Epithelial cell of esophagus (primary cell): ENCODE measurements at regions not wholly inside any gene's neighbourhood (a gene's known extent, or its start where the extent isn't known, plus 50 kb on each side); places are given as distances from the start of the nearest gene placed in this dataset.

Experiments
- DNase-seq: peaks from one replicate; pipeline ENCODE4 v3.0.0; 2010; ENCODE audit warnings: low read depth
- H3K4me3 ChIP-seq: 2 replicates; pipeline ENCODE4 v1.5.1; 2011; ENCODE audit warnings: mild to moderate bottlenecking, low read length, control low read depth
- TF ChIP-seq, protein P1 (sequence below): IDR thresholded peaks from 2 replicates; pipeline ENCODE4 v1.5.1; 2011; ENCODE audit warnings: low read depth, mild to moderate bottlenecking, low read length, control low read depth, inconsistent platforms; ENCODE audit not compliant: insufficient read depth; ENCODE audit errors: missing control alignments

- no peak overlapping the region for H3K4me3 ChIP-seq
- DNase-seq, result no peak
- TF ChIP-seq, protein P1, sequence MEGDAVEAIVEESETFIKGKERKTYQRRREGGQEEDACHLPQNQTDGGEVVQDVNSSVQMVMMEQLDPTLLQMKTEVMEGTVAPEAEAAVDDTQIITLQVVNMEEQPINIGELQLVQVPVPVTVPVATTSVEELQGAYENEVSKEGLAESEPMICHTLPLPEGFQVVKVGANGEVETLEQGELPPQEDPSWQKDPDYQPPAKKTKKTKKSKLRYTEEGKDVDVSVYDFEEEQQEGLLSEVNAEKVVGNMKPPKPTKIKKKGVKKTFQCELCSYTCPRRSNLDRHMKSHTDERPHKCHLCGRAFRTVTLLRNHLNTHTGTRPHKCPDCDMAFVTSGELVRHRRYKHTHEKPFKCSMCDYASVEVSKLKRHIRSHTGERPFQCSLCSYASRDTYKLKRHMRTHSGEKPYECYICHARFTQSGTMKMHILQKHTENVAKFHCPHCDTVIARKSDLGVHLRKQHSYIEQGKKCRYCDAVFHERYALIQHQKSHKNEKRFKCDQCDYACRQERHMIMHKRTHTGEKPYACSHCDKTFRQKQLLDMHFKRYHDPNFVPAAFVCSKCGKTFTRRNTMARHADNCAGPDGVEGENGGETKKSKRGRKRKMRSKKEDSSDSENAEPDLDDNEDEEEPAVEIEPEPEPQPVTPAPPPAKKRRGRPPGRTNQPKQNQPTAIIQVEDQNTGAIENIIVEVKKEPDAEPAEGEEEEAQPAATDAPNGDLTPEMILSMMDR, result no peak
Measured at GRCh38 chr16:85179344-85180046, 67.2 kb upstream of the CIBAR2 start.

GRCh38 chr16:85180047-85180826 lies 68.0 kb upstream of the CIBAR2 start:
- TF ChIP-seq, protein P1, result no peak
- no peak overlapping the region for H3K4me3 ChIP-seq
- DNase-seq, result no peak

- TF ChIP-seq, protein P1, result no peak
- DNase-seq, result no peak
Measured at GRCh38 chr16:85180827-85181738, 68.8 kb upstream of the CIBAR2 start.

GRCh38 chr16:85181739-85182129 lies 69.5 kb upstream of the CIBAR2 start:
- no peak overlapping the region for H3K4me3 ChIP-seq
- no peak for DNase-seq
- TF ChIP-seq, protein P1, result no peak

More at GRCh38 chr16:85180827-85181738, 68.8 kb upstream of the CIBAR2 start:
- no peak overlapping the region for H3K4me3 ChIP-seq

- TF ChIP-seq, protein P1, result no peak
- no peak overlapping the region for H3K4me3 ChIP-seq
- no peak for DNase-seq
Measured at GRCh38 chr16:85182286-85182685, 70.0 kb upstream of the CIBAR2 start.

- TF ChIP-seq, protein P1, result no peak
- no peak for DNase-seq
- no peak overlapping the region for H3K4me3 ChIP-seq
Measured at GRCh38 chr16:85182774-85183173, 70.5 kb upstream of the CIBAR2 start.
